A549 (cell line): ENCODE measurements at regions not wholly inside any gene's neighbourhood (a gene's known extent, or its start where the extent isn't known, plus 50 kb on each side); places are given as distances from the start of the nearest gene placed in this dataset.

Experiments
- ATAC-seq, 2 experiments: fragments of 200-7000 bp in 1 of 2; fragments of >200 bp in 1 of 2; cut with Nextera tagmentation in 1 of 2; cut with Tn5 transposase in 1 of 2; 3 replicates each; pipeline versions ENCODE4 v1.8.0 to v1.9.1; 2018 to 2020; ENCODE audit warnings: mild to moderate bottlenecking in 1 of 2, moderate library complexity in 1 of 2
- CTCF ChIA-PET: fragments of 300-600 bp; sonication (Branson Sonifier 250); formaldehyde crosslinking; extraction: SDS; loops from one replicate; lab custom pipeline; 2021; ENCODE audit warnings: antibody characterized with exemption, inconsistent platforms; lab: Yijun Ruan, JAX
- POLR2A ChIA-PET: fragments of 350-600 bp; formaldehyde crosslinking; extraction: SDS; loops from one replicate; lab custom pipeline; 2021; ENCODE audit warnings: antibody characterized with exemption, inconsistent platforms; lab: Yijun Ruan, JAX
- DNase-seq, 2 experiments: peaks; one replicate each; pipeline versions ENCODE4 v3.0.0 to v3.0.0-alpha.2; 2011 to 2016; ENCODE audit warnings: low read depth in 1 of 2, low spot score in 1 of 2
- FAIRE-seq: peaks from 2 replicates; lab custom pipeline; 2011; peaks lifted over from hg19 to GRCh38; lab: Jason Lieb, UNC
- H3K27ac ChIP-seq, 2 experiments: fragments of >200 bp; sonication (Bioruptor Twin); formaldehyde crosslinking; 3 replicates each; pipeline ENCODE4 v1.5.1; 2016 to 2017
- H3K4me1 ChIP-seq: fragments of >200 bp; sonication (Bioruptor Twin); formaldehyde crosslinking; 3 replicates; pipeline ENCODE4 v1.6.1; 2016
- H3K4me2 ChIP-seq: fragments of >200 bp; sonication (Bioruptor Twin); formaldehyde crosslinking; 3 replicates; pipeline ENCODE4 v1.6.1; 2016
- H3K4me3 ChIP-seq: fragments of >200 bp; sonication (Bioruptor Twin); formaldehyde crosslinking; 3 replicates; pipeline ENCODE4 v1.5.1; 2016
- H3K9me3 ChIP-seq: fragments of >200 bp; sonication (Bioruptor Twin); formaldehyde crosslinking; 3 replicates; pipeline ENCODE4 v1.6.1; 2016
- ATOH8 ChIP-seq: fragments of 250-450 bp; sonication (Bioruptor Pico); IDR thresholded peaks from 2 replicates; pipeline ENCODE4 v1.5.0; 2020; ENCODE audit warnings: low read depth, mild to moderate bottlenecking, moderate library complexity
- BHLHE40 ChIP-seq: IDR thresholded peaks from 2 replicates; pipeline ENCODE4 v1.6.1; 2012; ENCODE audit warnings: low read depth, low read length, inconsistent platforms
- E2F6 ChIP-seq: IDR thresholded peaks from 2 replicates; pipeline ENCODE4 v1.6.1; 2012; ENCODE audit warnings: low read depth, borderline replicate concordance
- ELK1 ChIP-seq: fragments of 150-350 bp; IDR thresholded peaks from 2 replicates; pipeline ENCODE4 v1.6.1; 2014; ENCODE audit warnings: low read depth, mild to moderate bottlenecking, low read length
- FOSL2 ChIP-seq, 2 experiments: fragments of 450-650 bp in 1 of 2; fragments of >200 bp in 1 of 2; sonication (Bioruptor Twin) in 1 of 2; formaldehyde crosslinking; IDR thresholded peaks; 2 replicates each; pipeline versions ENCODE4 v1.5.0 to v1.6.1; 2016 to 2020; ENCODE audit warnings: mild to moderate bottlenecking in 1 of 2, moderate library complexity in 1 of 2
- FOXS1 ChIP-seq: fragments of 250-450 bp; sonication (Bioruptor Pico); IDR thresholded peaks from 2 replicates; pipeline ENCODE4 v1.5.0; 2020; ENCODE audit warnings: mild to moderate bottlenecking, moderate library complexity
- HEYL ChIP-seq: fragments of 250-450 bp; sonication (Bioruptor Pico); IDR thresholded peaks from 2 replicates; pipeline ENCODE4 v1.8.0; 2021; ENCODE audit warnings: mild to moderate bottlenecking, moderate library complexity
- HOXB13 ChIP-seq: fragments of 250-450 bp; sonication (Bioruptor Pico); IDR thresholded peaks from 2 replicates; pipeline ENCODE4 v1.5.0; 2020; ENCODE audit warnings: low read depth, mild to moderate bottlenecking, moderate library complexity
- HOXB5 ChIP-seq: fragments of 250-450 bp; sonication (Bioruptor Pico); IDR thresholded peaks from 2 replicates; pipeline ENCODE4 v1.5.0; 2020; ENCODE audit warnings: mild to moderate bottlenecking, moderate library complexity
- JUN ChIP-seq, 2 experiments: fragments of >200 bp; sonication (Bioruptor Twin); formaldehyde crosslinking; IDR thresholded peaks; 2 replicates in 1 of 2; 3 replicates in 1 of 2; pipeline ENCODE4 v1.6.1; 2016 to 2017
- MAFK ChIP-seq: fragments of 450-650 bp; IDR thresholded peaks from 2 replicates; pipeline ENCODE4 v1.6.1; 2014; ENCODE audit not compliant: partially characterized antibody
- PHF8 ChIP-seq: fragments of 200-600 bp; sonication (generic); IDR thresholded peaks from 2 replicates; pipeline ENCODE4 v1.6.1; 2016; ENCODE audit warnings: low read depth, mild to moderate bottlenecking, antibody characterized with exemption, moderate library complexity, borderline replicate concordance
- POLR2A ChIP-seq: IDR thresholded peaks from 2 replicates; pipeline ENCODE4 v1.6.1; 2012; ENCODE audit warnings: mild to moderate bottlenecking, low read length
- POLR2AphosphoS2 ChIP-seq: conservative IDR thresholded peaks from 2 replicates; pipeline ENCODE4 v1.6.1; 2012; ENCODE audit warnings: low read length, improper control_type of control experiment, inconsistent platforms
- RAD21 ChIP-seq, 2 experiments: fragments of >200 bp in 1 of 2; sonication (Bioruptor Twin) in 1 of 2; formaldehyde crosslinking in 1 of 2; IDR thresholded peaks in 1 of 2; conservative IDR thresholded peaks in 1 of 2; 2 replicates in 1 of 2; 3 replicates in 1 of 2; pipeline ENCODE4 v1.6.1; 2012 to 2018; ENCODE audit warnings: inconsistent platforms in 1 of 2
- REST ChIP-seq: fragments of 200-600 bp; sonication (generic); IDR thresholded peaks from 2 replicates; pipeline ENCODE4 v1.6.1; 2016; ENCODE audit warnings: antibody characterized with exemption, mild to moderate bottlenecking, moderate library complexity
- RFX5 ChIP-seq: fragments of 450-650 bp; IDR thresholded peaks from 2 replicates; pipeline ENCODE4 v1.7.1; 2014; ENCODE audit warnings: antibody characterized with exemption, mild to moderate bottlenecking, moderate library complexity
- TP53 ChIP-seq: fragments of 250-450 bp; sonication (Bioruptor Pico); IDR thresholded peaks from 2 replicates; pipeline ENCODE4 v1.5.0; 2021; ENCODE audit warnings: mild to moderate bottlenecking, moderate library complexity
- USF2 ChIP-seq: fragments of 450-650 bp; IDR thresholded peaks from 2 replicates; pipeline ENCODE4 v1.6.1; 2014; ENCODE audit warnings: antibody characterized with exemption
- ZFP36 ChIP-seq: fragments of 450-650 bp; IDR thresholded peaks from 2 replicates; pipeline ENCODE4 v1.6.1; 2014; ENCODE audit warnings: borderline replicate concordance; ENCODE audit not compliant: partially characterized antibody
- ZSCAN20 ChIP-seq: fragments of 250-450 bp; sonication (Bioruptor Pico); IDR thresholded peaks from 2 replicates; pipeline ENCODE4 v1.8.0; 2022; ENCODE audit warnings: mild to moderate bottlenecking, moderate library complexity
- WGBS: methylation state at CpG from one replicate; pipeline ENCODE4 v1.1.6; 2017; ENCODE audit errors: missing lambda C conversion rate; 5-methylcytosine and 5-hydroxymethylcytosine counted together

GRCh38 chr6:132224943-132225342 lies 176.3 kb downstream of the MOXD1 start:
- no peak overlapping the region for H3K4me2 ChIP-seq
- TF ChIP-seq PHF8 = no peak
- TF ChIP-seq E2F6 = no peak
- no peak for TF ChIP-seq POLR2AphosphoS2
- no peak for TF ChIP-seq FOSL2 (IDR thresholded peaks at IDR 0.05)
- TF ChIP-seq FOSL2 (CRISPR knock-in tag; IDR thresholded peaks at IDR 0.05) = no peak
- no peak for TF ChIP-seq HOXB5 (CRISPR knock-in tag)
- no peak for TF ChIP-seq HOXB13 (CRISPR knock-in tag)
- TF ChIP-seq TP53 (CRISPR knock-in tag) = no peak
- no peak for TF ChIP-seq ZFP36
- TF ChIP-seq RFX5 = no peak
- no peak for TF ChIP-seq ATOH8
- TF ChIP-seq ZSCAN20 (CRISPR knock-in tag) = no peak
- TF ChIP-seq HEYL = no peak
- no peak for TF ChIP-seq REST
- TF ChIP-seq, all 56 proteins: peak for 0
- CTCF ChIA-PET = no interaction called here

GRCh38 chr6:132220800-132221199 lies 180.5 kb downstream of the MOXD1 start:
- FAIRE-seq (no peak), DNase-seq (no peak), ATAC-seq (no peak)
- no peaks in the 10 kb centered on the region for H3K4me1 ChIP-seq
- POLR2A ChIA-PET = no interaction called here
- TF ChIP-seq BHLHE40 (no peak), MAFK (no peak), RAD21 (conservative IDR thresholded peaks at IDR 0.05 in 1 of 2, IDR thresholded peaks at IDR 0.05 in 1 of 2) (no peak), POLR2A (no peak), USF2 (no peak), FOXS1 (no peak), ELK1 (no peak), HOXB13 (CRISPR knock-in tag) (no peak), E2F6 (no peak), JUN (IDR thresholded peaks at IDR 0.05) (no peak)
- WGBS = 12% methylated on average over 1 of the region's 1 CpG
- CTCF ChIA-PET = interaction anchor here (0.8 to 1.2 kb wide), 3 partner anchors 295 to 306 kb away, joined by 3 to 6 read pairs (median 3); no protein-coding TSS in a partner anchor
- H3K27ac ChIP-seq = no peak overlapping the region
- no peak overlapping the region for H3K4me2 ChIP-seq
- H3K9me3 ChIP-seq = no peaks in the 10 kb centered on the region
- no peak overlapping the region for H3K4me3 ChIP-seq

More at GRCh38 chr6:132224943-132225342, 176.3 kb downstream of the MOXD1 start:
- POLR2A ChIA-PET = no interaction called here
- no peak for ATAC-seq
- DNase-seq = no peak
- H3K4me1 ChIP-seq = no peaks in the 10 kb centered on the region
- 45% methylated on average over 3 of the region's 3 CpGs for WGBS
- no peak overlapping the region for H3K4me3 ChIP-seq
- no peak for FAIRE-seq
- no peaks in the 10 kb centered on the region for H3K9me3 ChIP-seq
- H3K27ac ChIP-seq = no peak overlapping the region
